HG03460 (cell line): ENCODE measurements at regions not wholly inside any gene's neighbourhood (a gene's known extent, or its start where the extent isn't known, plus 50 kb on each side); places are given as distances from the start of the nearest gene placed in this dataset.

Experiments used
- ATAC-seq: cut with Tn5 transposase; IDR thresholded peaks from one replicate; pipeline ENCODE4 v1.9.1; 2021; ENCODE audit not compliant: unreplicated experiment

- ATAC-seq = no peak
Measured at GRCh38 chr13:59458908-59459579, 704.7 kb downstream of the DIAPH3 start.

- ATAC-seq = no peak
Measured at GRCh38 chr13:59459972-59460371, 703.8 kb downstream of the DIAPH3 start.

GRCh38 chr13:59461411-59461810, 702.3 kb downstream of the DIAPH3 start:
- ATAC-seq = no peak

GRCh38 chr13:59463023-59463422, 700.7 kb downstream of the DIAPH3 start:
- no peak for ATAC-seq

- ATAC-seq = no peak
Measured at GRCh38 chr13:59464926-59465325, 698.8 kb downstream of the DIAPH3 start.

DNA sequence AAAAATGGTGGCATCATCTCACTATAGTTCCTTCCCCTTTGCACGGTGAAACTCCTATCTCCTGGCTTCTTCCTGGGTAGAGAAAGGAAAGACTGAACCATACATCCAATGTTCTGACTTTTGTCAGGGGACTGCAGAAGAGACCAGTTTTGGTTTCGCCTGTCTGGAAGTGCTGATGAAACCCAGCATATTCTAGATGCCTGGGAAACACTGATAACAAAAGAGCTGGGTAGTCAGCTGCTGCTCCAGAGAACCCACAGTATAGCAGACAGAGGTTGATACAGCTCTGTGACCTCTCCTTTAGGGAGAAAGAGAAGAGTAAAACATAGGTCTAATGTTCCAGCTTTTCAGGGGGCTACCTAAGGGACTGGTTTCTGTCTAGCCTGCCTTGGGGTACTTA, 695.3 kb downstream of the DIAPH3 start:
- ATAC-seq = no peak

GRCh38 chr13:59471106-59471505, 692.6 kb downstream of the DIAPH3 start:
- no peak for ATAC-seq

DNA sequence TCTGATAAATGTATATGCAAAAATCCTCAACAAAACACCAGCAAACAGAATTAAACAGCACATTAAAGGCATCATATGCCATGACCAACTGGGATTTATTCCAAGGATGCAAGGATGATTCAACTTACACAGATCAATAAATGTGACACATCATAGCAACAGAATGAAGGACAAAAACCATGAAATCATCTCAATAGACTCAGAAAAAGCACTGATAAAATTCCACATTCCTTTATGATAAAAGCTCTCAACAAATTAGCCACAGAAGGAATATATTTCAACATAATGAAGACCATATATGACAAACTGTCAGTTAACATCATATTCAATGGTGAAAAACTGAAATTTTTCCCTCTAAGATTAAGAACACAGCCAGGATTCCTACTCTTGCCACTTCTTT, 691.6 kb downstream of the DIAPH3 start:
- no peak for ATAC-seq

DNA sequence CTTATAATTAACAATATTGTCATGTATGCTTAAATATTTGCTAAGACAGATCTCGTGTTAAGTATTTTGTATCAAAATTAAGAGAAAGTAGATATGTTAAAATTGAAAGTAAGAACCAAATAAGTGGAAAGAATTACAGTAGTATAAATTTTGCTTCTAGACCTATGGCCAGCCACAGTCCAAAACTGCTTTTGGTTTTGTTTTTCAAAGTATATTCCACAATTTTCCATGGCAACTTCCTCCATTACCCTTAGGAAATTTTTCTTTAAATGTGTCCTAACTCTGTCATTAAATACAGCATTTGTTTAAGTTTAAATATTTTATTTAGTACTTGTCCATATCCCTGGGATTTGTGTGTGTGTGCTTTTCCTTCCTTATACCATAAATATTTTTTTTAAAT, 689.0 kb downstream of the DIAPH3 start:
- ATAC-seq = no peak

- ATAC-seq = no peak
Measured at GRCh38 chr13:59475911-59476310, 687.8 kb downstream of the DIAPH3 start.

GRCh38 chr13:59476366-59476765, 687.4 kb downstream of the DIAPH3 start:
- ATAC-seq = no peak

DNA sequence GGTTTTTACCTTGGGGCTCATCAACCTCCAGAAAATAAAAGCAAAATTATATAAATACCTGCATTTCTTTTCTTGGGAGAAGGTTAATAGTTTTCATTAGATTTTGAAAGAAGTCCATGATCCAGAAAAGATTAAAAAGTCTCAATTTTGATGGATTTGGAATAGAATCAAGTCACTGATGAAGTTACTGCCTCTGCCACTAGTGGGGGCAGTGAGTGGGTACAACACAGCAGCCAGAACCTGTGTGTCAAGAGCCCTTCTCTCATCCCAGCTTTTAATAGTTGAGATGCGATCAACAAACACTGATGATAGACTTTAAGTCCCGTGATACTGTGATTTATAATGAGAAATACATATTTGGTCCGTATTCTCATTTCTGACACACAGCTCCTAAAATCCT, 686.7 kb downstream of the DIAPH3 start:
- ATAC-seq = no peak

- ATAC-seq = no peak
Measured at GRCh38 chr13:59478908-59479307, 684.8 kb downstream of the DIAPH3 start.

DNA sequence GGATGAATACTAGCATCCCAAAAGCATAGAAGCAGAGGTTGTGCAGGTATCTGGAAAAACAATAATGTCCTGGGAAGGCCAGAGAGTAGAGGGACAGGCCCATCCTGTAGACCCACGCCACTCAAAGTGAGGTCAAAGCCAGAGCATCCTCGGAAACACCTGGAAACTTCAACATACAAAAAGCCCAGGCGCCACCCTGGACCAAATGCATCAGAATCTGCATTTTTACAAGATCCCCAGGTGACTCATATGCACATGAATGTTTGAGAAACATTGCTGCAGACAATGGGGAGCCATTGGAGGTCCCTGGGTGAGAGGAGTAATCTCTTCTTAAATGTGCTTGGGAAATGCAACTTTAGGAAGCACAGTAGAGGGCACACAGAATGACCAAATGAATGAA, 684.1 kb downstream of the DIAPH3 start:
- ATAC-seq = no peak

DNA sequence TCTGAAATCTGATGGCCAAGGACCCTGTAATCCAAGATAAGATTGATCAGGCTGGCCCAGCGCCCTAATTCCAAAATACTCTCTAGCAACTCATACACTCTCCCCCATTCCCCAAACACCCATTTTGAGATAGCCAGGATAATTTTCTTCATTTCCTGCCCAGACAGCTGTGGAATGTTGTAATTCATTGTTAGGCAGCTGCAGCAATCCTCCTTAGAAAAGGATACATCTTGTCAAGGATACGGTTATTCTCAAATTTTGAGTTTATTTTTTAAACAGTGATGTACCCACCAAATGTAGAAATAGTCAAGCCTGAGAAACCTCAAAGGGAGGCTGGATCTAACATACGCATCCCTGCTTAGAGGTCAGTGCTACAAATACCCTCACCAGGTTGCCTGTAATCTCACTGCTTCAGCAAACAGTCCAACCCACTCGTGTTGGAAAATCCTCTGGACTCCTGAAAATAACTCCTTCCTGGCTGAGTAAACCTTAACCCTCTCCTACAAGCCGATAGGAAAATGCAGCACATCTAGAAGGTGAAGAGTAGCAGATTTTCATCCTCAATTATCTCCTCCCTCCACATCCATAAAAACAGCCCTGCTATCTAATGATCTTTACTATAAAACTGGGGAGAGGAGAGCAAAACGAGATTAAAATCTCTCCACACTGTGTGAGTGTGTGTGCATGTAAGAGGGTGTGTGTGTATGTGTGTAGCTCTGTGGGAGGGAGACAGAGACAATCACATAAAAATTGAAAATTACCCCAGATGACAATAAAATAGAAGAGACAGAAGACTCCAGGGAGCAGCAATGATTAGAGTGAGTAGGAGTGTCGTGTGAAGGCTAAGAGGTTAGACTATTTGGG, 683.1 kb downstream of the DIAPH3 start:
- ATAC-seq = no peak

- ATAC-seq = no peak
Measured at GRCh38 chr13:59483501-59484145, 680.1 kb downstream of the DIAPH3 start.

DNA sequence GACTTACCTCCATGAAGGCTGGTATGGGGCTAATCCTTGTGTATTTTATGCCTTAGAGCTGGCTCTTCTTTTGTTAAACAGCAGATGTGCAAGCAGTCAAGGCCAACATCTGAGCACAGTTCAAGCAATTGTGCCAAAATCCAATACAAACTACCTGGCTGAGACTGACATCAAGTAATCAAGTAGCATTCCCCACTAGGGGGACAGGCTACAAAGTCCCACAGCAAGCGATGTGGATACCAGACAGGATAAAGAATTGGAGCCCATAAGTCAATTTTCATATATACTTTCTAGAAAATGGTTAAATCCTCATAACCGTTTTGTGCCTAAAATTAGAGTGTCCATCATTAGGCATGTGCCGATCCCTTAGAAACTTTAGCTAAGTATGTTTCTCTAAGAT, 675.8 kb downstream of the DIAPH3 start:
- ATAC-seq = no peak

DNA sequence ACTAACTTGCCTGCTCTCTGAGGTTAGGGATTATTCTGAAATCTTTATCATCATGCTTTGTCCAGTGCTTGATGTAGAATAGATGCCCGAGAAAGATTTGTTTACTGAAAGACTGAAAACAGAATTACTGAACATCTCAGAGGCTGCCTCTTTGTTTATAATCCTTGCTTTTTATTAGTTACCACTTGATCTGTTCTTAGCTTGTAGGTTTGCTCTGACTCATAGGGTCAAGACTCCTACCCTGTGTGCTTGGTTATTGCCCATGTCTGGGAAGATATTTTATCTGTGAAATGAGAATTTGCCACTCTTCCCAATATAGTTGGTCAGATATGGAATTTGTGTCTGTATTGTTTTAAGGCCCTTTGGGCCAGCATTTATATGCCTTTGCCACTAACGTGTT, 675.3 kb downstream of the DIAPH3 start:
- ATAC-seq = no peak

DNA sequence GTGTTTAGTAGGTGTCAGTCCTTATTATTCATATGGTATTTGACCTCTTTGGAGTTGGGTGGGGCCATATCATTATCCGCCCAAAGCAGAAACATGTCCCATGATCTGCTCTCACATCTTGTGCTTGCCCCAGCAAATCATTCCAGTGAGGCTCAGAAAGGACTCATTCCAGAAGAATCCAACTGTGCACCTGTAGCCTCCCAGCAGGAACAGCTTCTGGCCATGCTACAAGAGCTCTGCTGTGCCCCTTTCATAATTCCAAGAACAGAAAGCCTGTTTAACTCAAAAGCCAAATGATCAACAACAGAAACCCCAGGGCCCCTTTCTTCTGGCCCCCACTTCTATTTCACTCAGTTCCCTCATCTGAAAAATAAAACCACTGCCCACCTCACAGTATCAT, 673.1 kb downstream of the DIAPH3 start:
- ATAC-seq = no peak

DNA sequence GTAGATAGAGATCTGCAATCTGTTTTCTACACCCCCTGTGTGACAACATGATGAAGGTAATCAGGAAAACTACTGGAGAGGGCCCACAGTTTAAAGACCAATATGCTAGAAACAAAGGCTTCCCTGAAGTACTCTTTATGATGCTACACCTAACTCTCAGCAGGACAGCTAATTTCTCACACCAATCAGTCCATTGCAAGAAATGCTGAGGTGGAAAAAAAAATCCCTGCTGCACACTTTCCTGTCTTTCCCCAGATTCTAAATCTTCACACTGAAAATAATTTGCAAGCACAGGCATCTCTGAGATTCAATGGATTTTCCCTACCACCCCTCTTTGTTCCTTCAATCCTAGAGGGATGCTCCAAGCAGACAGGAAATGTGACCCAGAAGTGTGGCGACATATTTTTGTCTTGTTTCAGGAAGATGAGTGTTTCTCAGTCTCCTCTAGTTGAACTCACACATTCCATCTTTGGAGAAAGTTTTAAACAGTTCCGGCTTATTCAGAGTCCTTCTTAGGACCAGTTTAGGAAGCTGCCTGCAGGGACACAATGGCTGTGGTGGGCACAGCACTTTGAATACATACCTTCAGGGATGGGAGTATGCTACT, 671.6 kb downstream of the DIAPH3 start:
- no peak for ATAC-seq

DNA sequence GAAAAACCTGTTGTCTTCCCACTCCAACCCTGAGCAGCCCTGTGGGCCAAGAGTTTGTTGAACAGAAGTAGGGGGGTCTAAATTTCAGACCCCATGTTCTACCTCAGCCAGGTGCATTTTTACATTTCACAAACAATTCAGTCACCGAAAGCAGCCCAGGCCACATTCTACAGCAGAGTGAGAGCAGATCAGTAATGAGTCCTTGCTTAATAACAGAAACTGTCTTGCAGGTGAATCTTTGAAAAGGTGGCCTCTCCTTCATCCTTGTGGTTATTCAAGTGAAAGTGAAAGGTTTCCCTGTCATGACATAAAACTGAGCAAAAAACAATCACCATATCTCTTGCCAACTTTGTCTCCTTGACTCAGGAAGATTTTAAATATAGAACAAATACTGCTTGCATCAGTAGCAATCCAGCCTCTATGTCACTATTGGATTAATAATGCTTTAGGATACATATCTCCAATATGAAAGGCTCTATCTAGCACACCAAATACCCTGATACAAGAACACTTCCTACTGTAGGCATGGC, 670.2 kb downstream of the DIAPH3 start:
- no peak for ATAC-seq
